Activated CD8-positive, alpha-beta memory T cell treated with anti-CD3 and anti-CD28 coated beads, Interleukin-2, amount 10 ng/mL, durations not matched to agents 7 days and 5 days (primary cell): ENCODE measurements at regions not wholly inside any gene's neighbourhood (a gene's known extent, or its start where the extent isn't known, plus 50 kb on each side); places are given as distances from the start of the nearest gene placed in this dataset.

Source experiments
- ATAC-seq: fragments of 150-1000 bp; cut with Tn5 transposase; one replicate; pipeline ENCODE4 v1.10.0; 2021; ENCODE audit warnings: moderate library complexity
- CTCF ChIA-PET: fragments of 350-600 bp; sonication (Branson Sonifier 250); formaldehyde crosslinking; loops from one replicate; lab custom pipeline; 2021; ENCODE audit warnings: antibody characterized with exemption; lab: Charles Lee
- DNase-seq: peaks from one replicate; pipeline ENCODE4 v3.0.0-alpha.2; 2020
- H3K27ac Mint-ChIP-seq: one replicate; pipeline ENCODE4 v1.8.0; 2021; ENCODE audit warnings: mild to moderate bottlenecking, mixed read lengths
- H3K27me3 Mint-ChIP-seq: one replicate; pipeline ENCODE4 v1.8.0; 2021; ENCODE audit warnings: mixed read lengths
- H3K36me3 Mint-ChIP-seq: one replicate; pipeline ENCODE4 v1.8.0; 2021; ENCODE audit warnings: mild to moderate bottlenecking, mixed read lengths
- H3K4me1 Mint-ChIP-seq: one replicate; pipeline ENCODE4 v1.8.0; 2021; ENCODE audit warnings: mixed read lengths
- H3K4me3 Mint-ChIP-seq: one replicate; pipeline ENCODE4 v1.8.0; 2021; ENCODE audit warnings: mild to moderate bottlenecking, moderate library complexity, mixed read lengths
- H3K9me3 Mint-ChIP-seq: one replicate; pipeline ENCODE4 v1.8.0; 2022; ENCODE audit warnings: low read depth, mixed read lengths

DNA sequence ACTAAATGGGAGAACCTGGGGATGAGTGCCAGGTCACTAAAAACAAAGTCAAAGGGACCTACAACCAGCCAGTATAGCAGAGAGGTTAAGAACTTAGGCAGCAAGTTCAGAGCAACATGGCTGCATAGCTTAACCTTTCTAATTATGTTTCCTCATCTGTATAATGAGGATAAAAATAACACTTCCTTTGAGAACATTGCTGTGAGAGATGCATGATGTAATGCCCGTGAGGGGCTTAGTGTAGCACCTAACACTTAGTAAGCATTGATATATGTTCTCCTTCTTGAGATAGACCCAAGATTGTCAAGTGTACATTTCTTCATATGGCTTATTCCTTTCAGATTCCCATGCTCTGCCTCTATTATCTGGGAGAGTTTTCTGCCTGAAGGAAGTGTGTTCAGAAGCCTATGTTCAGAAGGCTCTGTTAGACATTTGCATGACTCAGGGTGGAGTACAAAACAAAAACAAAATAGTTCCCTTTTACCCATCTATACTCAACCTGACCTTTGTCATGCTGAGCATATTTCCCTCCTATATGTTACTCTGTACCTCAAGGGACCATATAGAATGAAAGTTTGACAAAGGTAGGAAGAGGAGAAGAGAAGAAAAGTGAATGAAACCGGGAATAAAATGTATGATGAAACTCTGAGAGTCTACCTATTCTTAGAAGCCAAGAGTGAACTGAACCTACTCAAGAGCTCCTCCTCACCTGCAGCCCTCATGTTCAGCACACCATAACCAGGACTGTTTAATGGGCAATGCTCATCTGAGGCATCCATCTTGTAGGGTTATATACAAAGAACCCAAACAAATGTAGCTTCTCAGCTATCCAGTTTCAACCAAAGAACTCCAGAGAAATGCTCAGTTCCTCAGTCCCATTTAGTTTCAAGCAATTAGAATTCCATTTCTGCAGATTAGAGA lies 70.7 kb upstream of the KCNMB2 start:
- no peak for ATAC-seq

DNA sequence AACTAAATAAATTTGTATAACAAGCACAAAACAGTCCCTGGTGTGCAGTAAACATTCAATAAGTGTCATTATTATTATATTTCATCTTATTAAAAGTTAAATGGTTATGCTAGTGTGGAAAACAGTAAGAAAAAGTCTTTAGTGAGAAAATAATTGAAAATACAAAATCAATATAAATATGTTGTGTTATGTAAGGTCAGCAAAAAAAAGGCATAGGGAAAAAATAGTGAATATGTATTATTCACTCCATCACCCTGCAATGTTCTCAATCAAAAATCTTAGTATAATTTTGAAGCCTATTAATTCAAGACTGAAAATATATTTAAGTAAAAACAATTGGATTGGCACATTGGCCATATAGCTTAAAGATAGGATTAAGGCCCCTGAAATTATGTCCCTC lies 63.3 kb upstream of the KCNMB2 start:
- ATAC-seq, result no peak
- Mint-ChIP-seq H3K4me3 (no peak overlapping the region), H3K4me1 (no peaks in the 10 kb centered on the region), H3K27me3 (peaks cover 5% of the 10 kb centered on the region), H3K27ac (no peak overlapping the region), H3K9me3 (no peaks in the 10 kb centered on the region), H3K36me3 (no peaks in the 10 kb centered on the region)
- no peak for DNase-seq
- CTCF ChIA-PET, result no interaction called here

More for the DNA sequence above, 70.7 kb upstream of the KCNMB2 start:
- peaks cover 2% of the 10 kb centered on the region for H3K27me3 Mint-ChIP-seq
- no peak for DNase-seq
- H3K27ac Mint-ChIP-seq, result no peak overlapping the region
- no peaks in the 10 kb centered on the region for H3K4me1 Mint-ChIP-seq
- no peaks in the 10 kb centered on the region for H3K9me3 Mint-ChIP-seq
- CTCF ChIA-PET, result no interaction called here
- H3K36me3 Mint-ChIP-seq, result no peaks in the 10 kb centered on the region
- no peak overlapping the region for H3K4me3 Mint-ChIP-seq

DNA sequence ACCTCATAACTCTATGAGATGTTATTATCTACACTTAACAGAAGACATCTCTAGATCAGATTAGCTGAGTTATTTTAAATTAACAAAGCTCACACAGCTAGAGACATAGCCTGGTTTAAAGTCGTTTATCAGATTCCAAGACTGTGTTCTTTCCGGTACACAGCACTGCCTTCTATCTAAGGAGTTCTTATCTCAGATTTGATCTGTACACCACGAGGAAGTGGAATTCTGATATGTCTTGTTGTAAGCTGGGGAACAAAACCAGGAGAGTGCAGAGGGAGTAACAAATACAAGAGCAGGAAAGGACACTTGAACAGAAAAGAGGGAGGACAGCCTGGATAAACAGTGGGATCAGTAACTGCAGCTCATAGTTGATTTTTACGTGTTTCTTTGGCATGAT lies 61.7 kb upstream of the KCNMB2 start:
- Mint-ChIP-seq H3K36me3 (no peaks in the 10 kb centered on the region), H3K4me1 (no peaks in the 10 kb centered on the region), H3K4me3 (no peak overlapping the region), H3K27me3 (peaks cover 5% of the 10 kb centered on the region), H3K9me3 (no peaks in the 10 kb centered on the region), H3K27ac (no peak overlapping the region)
- ATAC-seq (no peak), DNase-seq (no peak)
- CTCF ChIA-PET, result no interaction called here

DNA sequence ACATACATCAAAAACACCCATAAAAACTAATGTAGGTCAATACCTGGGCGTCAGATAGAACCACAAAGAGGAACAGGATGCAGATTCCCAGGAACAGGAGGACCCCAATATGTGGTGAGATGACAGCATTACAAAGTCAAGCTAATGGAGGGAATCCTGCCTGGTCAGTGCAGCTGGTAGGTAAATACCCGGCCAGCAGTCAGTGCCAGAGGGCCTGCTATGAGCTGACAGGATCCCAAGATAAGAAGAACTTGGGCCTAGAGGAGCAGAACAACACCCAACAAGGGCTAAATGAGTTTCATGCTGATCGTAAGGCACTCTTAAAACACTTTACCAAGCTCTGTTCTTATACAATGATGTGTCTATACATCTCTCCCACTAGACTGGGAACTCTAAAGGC lies 61.2 kb upstream of the KCNMB2 start:
- CTCF ChIA-PET, result no interaction called here

DNA sequence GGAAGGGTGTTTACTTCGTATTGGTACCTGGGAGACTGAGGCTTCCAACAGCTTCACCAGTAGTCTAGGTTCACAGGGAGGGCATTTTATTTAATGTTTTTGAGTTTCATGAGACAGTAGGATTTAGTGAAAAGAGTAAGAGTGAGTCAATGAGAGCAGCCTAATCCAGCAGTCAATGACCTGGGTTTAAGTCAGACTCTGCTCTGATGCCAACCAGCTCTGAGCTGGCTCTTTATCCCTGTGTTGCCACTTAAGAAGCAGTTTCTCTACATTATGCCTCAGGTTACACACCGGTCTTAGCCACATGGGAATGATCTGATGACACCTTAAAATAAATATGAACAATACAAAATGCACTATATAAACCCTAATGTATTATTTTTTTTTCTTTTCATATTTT lies 59.4 kb upstream of the KCNMB2 start:
- H3K27ac Mint-ChIP-seq, result no peak overlapping the region
- H3K36me3 Mint-ChIP-seq, result no peaks in the 10 kb centered on the region
- peaks cover 2% of the 10 kb centered on the region for H3K27me3 Mint-ChIP-seq
- no peaks in the 10 kb centered on the region for H3K4me1 Mint-ChIP-seq
- H3K4me3 Mint-ChIP-seq, result no peak overlapping the region
- no peak for DNase-seq
- CTCF ChIA-PET, result no interaction called here
- no peak for ATAC-seq
- no peaks in the 10 kb centered on the region for H3K9me3 Mint-ChIP-seq

More for the DNA sequence above, 61.2 kb upstream of the KCNMB2 start:
- Mint-ChIP-seq H3K36me3 (no peaks in the 10 kb centered on the region), H3K9me3 (no peaks in the 10 kb centered on the region), H3K27ac (no peak overlapping the region), H3K4me3 (no peak overlapping the region), H3K4me1 (no peaks in the 10 kb centered on the region), H3K27me3 (peaks cover 5% of the 10 kb centered on the region)
- DNase-seq (no peak), ATAC-seq (no peak)

DNA sequence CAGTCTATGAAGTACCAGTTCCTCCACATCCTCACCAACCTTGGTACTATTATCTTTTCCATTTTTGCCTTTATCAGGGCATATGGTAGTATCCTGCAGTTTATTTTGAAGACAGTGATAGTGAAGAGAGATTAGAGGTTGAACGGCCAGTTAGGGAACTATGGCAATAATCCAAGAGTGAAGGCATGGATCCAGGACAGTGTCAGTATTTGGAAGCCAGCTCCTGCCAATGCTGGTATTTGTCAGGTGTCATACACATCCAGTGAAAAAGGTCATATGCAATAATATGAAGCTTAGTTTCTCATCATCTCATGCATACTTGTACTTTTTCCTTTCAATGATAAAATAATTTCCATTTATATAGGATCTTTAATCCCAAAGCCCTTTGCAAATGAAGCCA lies 56.8 kb upstream of the KCNMB2 start:
- H3K27me3 Mint-ChIP-seq, result peaks cover 2% of the 10 kb centered on the region
- no peak overlapping the region for H3K4me3 Mint-ChIP-seq
- ATAC-seq (no peak), DNase-seq (no peak)
- no peaks in the 10 kb centered on the region for H3K36me3 Mint-ChIP-seq
- CTCF ChIA-PET, result no interaction called here
- H3K27ac Mint-ChIP-seq, result no peak overlapping the region
- H3K9me3 Mint-ChIP-seq, result no peaks in the 10 kb centered on the region
- H3K4me1 Mint-ChIP-seq, result no peaks in the 10 kb centered on the region

DNA sequence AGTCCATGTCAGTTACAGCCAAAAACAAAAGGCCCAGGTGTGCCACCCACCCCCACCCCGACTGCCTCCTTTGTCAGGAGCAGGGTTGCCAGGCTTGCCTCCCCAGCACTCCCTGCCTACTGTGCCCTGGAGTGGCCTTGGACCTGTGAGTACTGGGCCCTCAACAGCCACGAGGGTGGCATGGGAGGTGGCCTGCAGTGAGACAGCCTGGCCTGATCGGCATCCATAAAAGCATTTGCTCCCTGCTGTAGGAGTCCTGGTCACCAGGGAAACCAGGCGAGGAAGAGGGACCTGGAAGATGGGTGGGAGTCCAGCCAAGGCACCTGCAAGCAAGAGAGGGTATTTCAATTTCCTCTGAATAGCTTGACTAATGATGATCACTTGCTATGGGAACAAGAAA lies 56.4 kb upstream of the KCNMB2 start:
- H3K27me3 Mint-ChIP-seq, result peaks cover 2% of the 10 kb centered on the region

DNA sequence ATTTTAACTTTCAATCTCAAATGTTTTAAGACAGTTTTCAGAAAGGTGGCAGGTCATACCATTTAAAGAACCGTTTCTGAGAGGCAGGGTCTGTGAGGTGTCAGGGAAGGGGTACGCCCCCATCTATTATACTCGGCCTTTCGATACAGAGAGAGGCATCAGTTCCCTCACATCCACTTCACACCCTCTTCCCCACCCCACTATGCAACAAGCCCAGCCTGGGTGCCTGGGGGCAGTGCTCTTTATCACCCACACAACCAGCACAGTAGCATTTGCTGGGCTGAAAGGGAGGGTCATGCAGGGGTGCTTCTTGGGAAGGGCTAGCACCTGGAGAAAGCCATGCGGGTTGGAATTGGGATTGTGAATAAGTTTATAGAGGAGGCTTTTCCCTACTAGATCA lies 56.0 kb upstream of the KCNMB2 start:
- Mint-ChIP-seq H3K4me3 (no peak overlapping the region), H3K9me3 (no peaks in the 10 kb centered on the region), H3K27me3 (peaks cover 2% of the 10 kb centered on the region), H3K36me3 (no peaks in the 10 kb centered on the region), H3K4me1 (no peaks in the 10 kb centered on the region), H3K27ac (no peak overlapping the region)
- CTCF ChIA-PET, result interaction anchor here (1.3 kb wide), 2 partner anchors 8 to 44 kb away, joined by 3 read pairs; no protein-coding TSS in a partner anchor
- DNase-seq (no peak), ATAC-seq (no peak)

More for the DNA sequence above, 56.4 kb upstream of the KCNMB2 start:
- Mint-ChIP-seq H3K27ac (no peak overlapping the region), H3K4me3 (no peak overlapping the region), H3K36me3 (no peaks in the 10 kb centered on the region), H3K9me3 (no peaks in the 10 kb centered on the region), H3K4me1 (no peaks in the 10 kb centered on the region)
- DNase-seq (no peak), ATAC-seq (no peak)
- CTCF ChIA-PET, result no interaction called here

DNA sequence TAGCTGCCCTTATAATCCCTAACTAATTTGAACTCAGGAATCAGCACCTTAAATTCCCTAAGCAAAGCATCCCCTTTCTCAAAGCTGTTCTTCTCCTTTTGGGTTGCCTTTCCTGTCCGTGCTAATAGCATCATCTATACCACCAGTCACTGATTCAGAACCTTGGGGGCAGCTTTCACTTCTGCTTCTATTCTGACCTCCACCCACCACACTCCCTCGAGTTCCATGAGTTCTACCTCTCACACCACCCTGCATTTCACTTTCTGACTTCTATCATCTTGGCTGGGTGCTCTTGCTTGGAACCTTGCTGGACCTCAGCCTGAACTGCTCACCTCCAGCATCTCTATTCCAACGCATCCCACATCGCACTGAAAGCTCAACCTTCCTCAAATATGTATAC lies 55.4 kb upstream of the KCNMB2 start:
- DNase-seq (no peak), ATAC-seq (no peak)
- Mint-ChIP-seq H3K9me3 (no peaks in the 10 kb centered on the region), H3K36me3 (no peaks in the 10 kb centered on the region), H3K27me3 (peaks cover 2% of the 10 kb centered on the region), H3K27ac (no peak overlapping the region), H3K4me1 (no peaks in the 10 kb centered on the region), H3K4me3 (no peak overlapping the region)
- CTCF ChIA-PET, result interaction anchor here (1.3 kb wide), 2 partner anchors 9 to 45 kb away, joined by 3 read pairs; no protein-coding TSS in a partner anchor

DNA sequence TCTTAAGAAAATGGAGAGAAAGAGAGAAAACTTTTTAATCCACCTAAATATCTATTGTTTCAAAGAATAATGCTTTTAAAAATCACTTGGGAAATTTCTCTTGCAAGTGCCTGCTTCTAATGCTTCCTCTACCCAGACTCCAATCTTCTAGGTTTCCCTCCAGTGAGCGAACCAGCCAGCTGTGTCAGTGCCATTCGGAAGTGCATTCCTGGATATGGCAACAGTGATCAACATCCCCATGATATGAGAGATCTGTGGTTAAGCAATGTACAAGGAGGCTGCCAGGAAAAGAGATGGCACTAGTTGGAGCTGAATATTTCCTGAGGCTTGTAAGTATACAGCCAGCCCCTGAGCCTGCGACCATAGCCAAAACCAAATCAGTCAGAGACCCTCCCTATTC lies 53.3 kb upstream of the KCNMB2 start:
- no peak for ATAC-seq
- CTCF ChIA-PET, result no interaction called here

DNA sequence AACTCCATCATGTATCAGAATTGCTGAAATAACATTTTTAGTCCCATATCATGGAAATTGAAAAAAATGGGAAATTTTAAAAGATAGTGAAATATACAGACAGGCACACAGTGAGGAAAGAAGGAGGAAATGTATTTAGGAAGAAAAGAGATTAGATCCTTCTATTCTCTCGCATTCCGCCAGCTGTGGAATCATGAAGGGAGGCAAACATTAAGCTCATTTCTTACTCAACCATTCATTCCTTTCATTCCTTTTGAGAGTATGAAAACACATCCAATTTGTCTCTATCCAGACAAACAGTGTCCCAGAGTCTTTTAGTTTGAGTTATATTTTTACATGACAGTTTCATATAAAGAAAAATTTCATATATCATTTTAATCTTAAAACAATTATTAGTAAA lies 52.5 kb upstream of the KCNMB2 start:
- H3K4me1 Mint-ChIP-seq, result no peaks in the 10 kb centered on the region

More for the DNA sequence above, 53.3 kb upstream of the KCNMB2 start:
- Mint-ChIP-seq H3K4me1 (no peaks in the 10 kb centered on the region), H3K27ac (no peak overlapping the region), H3K9me3 (no peaks in the 10 kb centered on the region), H3K36me3 (no peaks in the 10 kb centered on the region), H3K27me3 (no peaks in the 10 kb centered on the region), H3K4me3 (no peak overlapping the region)
- DNase-seq, result no peak

DNA sequence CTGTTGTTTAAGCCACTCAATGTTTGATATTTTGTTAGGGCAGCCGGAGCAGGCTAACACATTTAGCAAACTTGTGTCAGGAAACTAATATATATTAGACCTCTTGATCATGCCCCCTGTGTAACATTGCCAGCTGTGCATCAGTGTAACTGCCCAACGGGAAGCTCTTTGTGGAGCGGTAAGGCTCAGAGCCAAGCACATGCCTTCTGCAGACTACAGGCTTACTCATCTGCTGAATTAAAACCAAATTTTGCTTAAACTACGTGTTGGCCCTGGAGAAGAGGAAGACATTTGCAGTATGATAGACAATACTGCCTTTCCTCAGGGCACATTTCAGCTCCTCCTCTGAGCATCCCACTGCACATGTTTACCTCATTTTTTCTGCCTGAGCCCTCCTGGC lies 50.5 kb upstream of the KCNMB2 start:
- CTCF ChIA-PET, result no interaction called here
- H3K4me3 Mint-ChIP-seq, result no peak overlapping the region
- H3K27ac Mint-ChIP-seq, result no peak overlapping the region
- DNase-seq (no peak), ATAC-seq (no peak)
- no peaks in the 10 kb centered on the region for H3K36me3 Mint-ChIP-seq
- H3K9me3 Mint-ChIP-seq, result no peaks in the 10 kb centered on the region
- no peaks in the 10 kb centered on the region for H3K27me3 Mint-ChIP-seq
- no peaks in the 10 kb centered on the region for H3K4me1 Mint-ChIP-seq

More for the DNA sequence above, 52.5 kb upstream of the KCNMB2 start:
- no peaks in the 10 kb centered on the region for H3K36me3 Mint-ChIP-seq
- H3K9me3 Mint-ChIP-seq, result no peaks in the 10 kb centered on the region
- CTCF ChIA-PET, result no interaction called here
- H3K4me3 Mint-ChIP-seq, result no peak overlapping the region
- no peak overlapping the region for H3K27ac Mint-ChIP-seq
- ATAC-seq, result no peak
- no peak for DNase-seq
- no peaks in the 10 kb centered on the region for H3K27me3 Mint-ChIP-seq
